ENCODE measurements at regions not wholly inside any gene's neighbourhood (a gene's known extent, or its start where the extent isn't known, plus 50 kb on each side); places are given as distances from the start of the nearest gene placed in this dataset.

- TF ChIP-seq, protein P1, sequence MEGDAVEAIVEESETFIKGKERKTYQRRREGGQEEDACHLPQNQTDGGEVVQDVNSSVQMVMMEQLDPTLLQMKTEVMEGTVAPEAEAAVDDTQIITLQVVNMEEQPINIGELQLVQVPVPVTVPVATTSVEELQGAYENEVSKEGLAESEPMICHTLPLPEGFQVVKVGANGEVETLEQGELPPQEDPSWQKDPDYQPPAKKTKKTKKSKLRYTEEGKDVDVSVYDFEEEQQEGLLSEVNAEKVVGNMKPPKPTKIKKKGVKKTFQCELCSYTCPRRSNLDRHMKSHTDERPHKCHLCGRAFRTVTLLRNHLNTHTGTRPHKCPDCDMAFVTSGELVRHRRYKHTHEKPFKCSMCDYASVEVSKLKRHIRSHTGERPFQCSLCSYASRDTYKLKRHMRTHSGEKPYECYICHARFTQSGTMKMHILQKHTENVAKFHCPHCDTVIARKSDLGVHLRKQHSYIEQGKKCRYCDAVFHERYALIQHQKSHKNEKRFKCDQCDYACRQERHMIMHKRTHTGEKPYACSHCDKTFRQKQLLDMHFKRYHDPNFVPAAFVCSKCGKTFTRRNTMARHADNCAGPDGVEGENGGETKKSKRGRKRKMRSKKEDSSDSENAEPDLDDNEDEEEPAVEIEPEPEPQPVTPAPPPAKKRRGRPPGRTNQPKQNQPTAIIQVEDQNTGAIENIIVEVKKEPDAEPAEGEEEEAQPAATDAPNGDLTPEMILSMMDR (IDR thresholded peaks at IDR 0.05; ENCODE audit: low read depth, low read length) = no peak
- H3K4me3 ChIP-seq (ENCODE audit: low read depth, low read length) = no peak overlapping the region
- no peak for DNase-seq (ENCODE audit: low read depth, low spot score)
- in situ Hi-C loops (cut with HindIII; ENCODE audit: low sequenced_read_pairs) = no loop called here
Observed at GRCh38 chr15:47384776-47385175, 332.5 kb upstream of the SEMA6D start.

DNA sequence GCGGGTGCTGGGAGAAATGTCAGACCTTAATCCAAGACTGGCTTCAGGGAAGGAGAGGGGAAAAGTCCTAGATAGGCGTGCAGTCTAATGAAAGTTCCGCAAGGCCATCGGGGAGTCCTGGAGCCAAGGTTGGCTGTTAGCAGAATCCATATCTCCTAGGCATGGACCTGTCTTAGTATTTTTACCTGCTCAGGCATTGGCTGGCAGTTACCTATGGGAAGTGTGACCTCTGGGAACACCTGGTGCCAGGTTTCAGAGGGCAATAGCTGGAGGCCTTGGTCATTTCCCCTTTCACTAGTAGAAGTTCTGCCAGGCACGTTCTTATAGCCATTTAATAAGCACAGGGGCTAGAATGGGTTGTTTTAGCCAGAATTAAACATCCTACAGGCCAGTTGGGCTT lies 330.8 kb upstream of the SEMA6D start:
- in situ Hi-C loops (cut with HindIII; ENCODE audit: low sequenced_read_pairs) = no loop called here
- DNase-seq (ENCODE audit: low read depth, low spot score) = no peak
- no peak overlapping the region for H3K4me3 ChIP-seq (ENCODE audit: low read depth, low read length)
- TF ChIP-seq, protein P1 (IDR thresholded peaks at IDR 0.05; ENCODE audit: low read depth, low read length) = no peak

DNA sequence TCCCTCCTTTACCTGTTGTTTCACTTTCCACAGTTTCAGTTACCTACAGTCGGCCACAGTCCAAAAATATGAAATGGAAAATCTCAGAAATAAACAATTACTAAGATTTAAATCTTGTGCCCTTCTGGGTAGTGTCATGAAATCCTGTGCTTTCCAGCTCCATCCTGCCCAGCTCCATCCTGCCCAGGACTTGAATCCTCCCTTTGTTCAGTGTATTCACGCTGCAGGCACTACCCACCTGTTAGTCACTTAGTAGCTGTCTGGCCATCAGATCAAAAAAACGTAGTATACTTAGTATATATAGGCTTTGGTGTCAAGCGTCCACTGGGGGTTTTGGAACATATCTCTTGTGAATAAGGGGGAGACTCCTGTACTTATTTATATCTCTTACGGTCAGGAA lies 329.0 kb upstream of the SEMA6D start:
- in situ Hi-C loops (cut with HindIII; ENCODE audit: low sequenced_read_pairs) = no loop called here
- TF ChIP-seq, protein P1 (IDR thresholded peaks at IDR 0.05; ENCODE audit: low read depth, low read length) = no peak
- DNase-seq (ENCODE audit: low read depth, low spot score) = no peak
- no peak overlapping the region for H3K4me3 ChIP-seq (ENCODE audit: low read depth, low read length)

DNA sequence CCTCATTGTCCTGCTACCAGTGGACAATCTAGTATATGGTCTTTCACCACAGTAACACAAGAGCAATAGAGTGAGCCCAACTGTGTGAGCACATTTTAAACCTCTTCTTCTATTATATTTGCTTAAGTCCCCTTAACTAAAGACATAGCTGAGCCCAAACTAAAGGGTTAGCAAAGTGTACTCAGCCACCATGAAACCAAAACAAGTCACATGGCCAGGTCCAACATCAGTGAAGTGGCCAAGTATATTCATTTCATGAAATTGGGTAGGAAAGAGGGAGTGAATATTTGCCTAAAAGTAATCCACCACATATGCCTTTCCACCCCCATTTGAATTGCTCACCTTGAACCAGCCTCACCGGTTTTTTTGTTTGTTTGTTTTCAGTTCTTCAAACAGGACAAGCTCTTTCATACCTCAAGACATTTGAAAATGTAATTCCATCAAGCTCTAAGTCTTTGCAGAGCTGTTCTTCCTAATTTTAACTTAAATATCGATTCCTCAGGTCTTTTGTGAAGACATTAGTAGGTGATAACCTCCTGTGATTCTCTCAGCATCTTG lies 327.0 kb upstream of the SEMA6D start:
- DNase-seq (ENCODE audit: low read depth, low spot score) = no peak
- H3K4me3 ChIP-seq (ENCODE audit: low read depth, low read length) = no peak overlapping the region
- in situ Hi-C loops (cut with HindIII; ENCODE audit: low sequenced_read_pairs) = no loop called here
- TF ChIP-seq, protein P1 (IDR thresholded peaks at IDR 0.05; ENCODE audit: low read depth, low read length) = no peak

GRCh38 chr15:47394286-47394809 lies 323.0 kb upstream of the SEMA6D start:
- TF ChIP-seq, protein P1 (IDR thresholded peaks at IDR 0.05; ENCODE audit: low read depth, low read length) = no peak
- DNase-seq (ENCODE audit: low read depth, low spot score) = no peak
- in situ Hi-C loops (cut with HindIII; ENCODE audit: low sequenced_read_pairs) = no loop called here
- no peak overlapping the region for H3K4me3 ChIP-seq (ENCODE audit: low read depth, low read length)

DNA sequence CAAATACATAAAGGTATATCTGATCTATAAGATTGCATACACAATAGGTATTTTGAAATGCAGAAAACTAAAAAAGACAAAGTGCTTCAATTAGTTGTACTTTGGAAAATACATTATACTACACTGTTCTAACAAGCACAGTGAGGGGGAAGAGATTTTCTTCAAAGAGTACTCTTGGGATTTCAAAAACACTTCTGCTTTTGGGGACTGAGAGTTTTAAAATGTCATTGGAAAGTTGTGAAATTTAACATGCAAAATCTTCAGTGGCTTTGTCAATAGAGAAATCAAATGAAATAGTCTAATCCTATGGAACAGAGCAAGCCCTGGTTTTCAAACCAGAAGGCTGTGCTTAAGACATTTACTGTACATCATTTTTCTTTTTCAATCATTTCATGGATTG lies 322.2 kb upstream of the SEMA6D start:
- in situ Hi-C loops (cut with HindIII; ENCODE audit: low sequenced_read_pairs) = no loop called here
- TF ChIP-seq, protein P1 (IDR thresholded peaks at IDR 0.05; ENCODE audit: low read depth, low read length) = no peak
- no peak for DNase-seq (ENCODE audit: low read depth, low spot score)
- H3K4me3 ChIP-seq (ENCODE audit: low read depth, low read length) = no peak overlapping the region
